HG02938 (cell line): ENCODE measurements at regions not wholly inside any gene's neighbourhood (a gene's known extent, or its start where the extent isn't known, plus 50 kb on each side); places are given as distances from the start of the nearest gene placed in this dataset.
"Not testable (repeated sequence)": the region's sequence is repeated elsewhere in the genome, so short reads cannot be mapped to it uniquely, and the experiment has no call there.

Experiments used
- ATAC-seq: cut with Tn5 transposase; IDR thresholded peaks from one replicate; pipeline ENCODE4 v1.9.1; 2021; ENCODE audit warnings: mild to moderate bottlenecking, moderate library complexity; ENCODE audit not compliant: unreplicated experiment

GRCh38 chr10:128178302-128178958 lies 52.2 kb upstream of the MKI67 start:
- peak; percentile 78 for ATAC-seq

DNA sequence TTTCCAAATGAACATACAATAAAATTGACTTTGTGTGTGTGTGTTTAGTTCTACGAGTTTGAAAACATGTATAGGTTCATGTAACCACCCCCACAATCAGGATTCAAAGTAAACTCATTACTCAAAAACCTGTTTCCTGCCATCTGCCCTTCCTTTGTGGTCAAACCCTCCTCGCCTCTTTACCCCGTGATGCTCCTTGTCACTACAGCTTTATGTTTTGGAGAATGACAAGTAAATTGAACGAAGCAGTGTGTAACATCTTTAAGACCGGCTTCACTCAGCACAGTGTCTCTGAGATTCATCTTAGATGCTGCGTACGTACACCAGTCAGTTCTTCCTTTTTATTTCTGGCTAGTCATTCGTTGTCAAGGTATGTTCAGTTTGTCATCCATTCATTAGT lies 54.6 kb upstream of the MKI67 start:
- no peak for ATAC-seq

DNA sequence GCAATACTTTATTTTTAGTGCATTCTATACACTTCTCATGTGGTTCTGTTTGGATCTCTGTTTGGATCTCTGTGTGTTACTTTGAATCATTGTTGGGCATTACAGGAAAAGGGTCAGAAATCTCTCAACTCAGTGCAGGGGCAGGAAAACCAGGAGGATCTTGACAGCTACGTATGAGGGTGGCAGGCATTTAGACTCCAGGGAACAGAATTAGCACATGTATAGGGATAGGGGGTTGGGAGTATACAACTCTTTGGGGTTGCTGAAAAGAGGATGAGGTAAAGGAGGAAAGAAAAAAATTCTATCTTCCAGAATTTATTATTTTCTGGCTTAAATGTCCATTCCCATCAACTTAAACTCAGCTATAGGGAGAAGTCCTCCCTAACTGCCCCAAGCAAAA lies 59.4 kb upstream of the MKI67 start:
- ATAC-seq = no peak

GRCh38 chr10:128186959-128187787 lies 61.0 kb upstream of the MKI67 start:
- no peak for ATAC-seq

GRCh38 chr10:128187788-128188185 lies 61.6 kb upstream of the MKI67 start:
- ATAC-seq = no peak

GRCh38 chr10:128189176-128189575 lies 63.0 kb upstream of the MKI67 start:
- ATAC-seq = no peak

DNA sequence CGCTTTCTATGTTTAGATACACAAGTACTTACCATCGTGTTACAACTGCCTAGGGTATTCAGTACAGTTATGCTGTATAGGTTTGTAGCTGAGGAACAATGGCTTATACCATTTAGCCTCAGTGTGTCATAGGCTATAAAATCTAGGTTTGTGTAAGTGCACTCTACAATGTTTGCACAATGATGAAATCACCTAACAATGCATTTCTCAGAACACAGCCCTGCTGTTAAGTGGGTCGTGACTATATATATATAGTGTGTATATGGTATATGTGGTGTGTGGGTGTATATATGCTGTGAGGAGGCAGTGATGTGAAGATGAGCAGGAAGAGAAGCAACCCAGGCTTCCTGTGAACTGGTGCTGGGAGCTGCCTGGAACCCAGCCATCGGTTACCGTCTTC lies 65.6 kb upstream of the MKI67 start:
- ATAC-seq = no peak

DNA sequence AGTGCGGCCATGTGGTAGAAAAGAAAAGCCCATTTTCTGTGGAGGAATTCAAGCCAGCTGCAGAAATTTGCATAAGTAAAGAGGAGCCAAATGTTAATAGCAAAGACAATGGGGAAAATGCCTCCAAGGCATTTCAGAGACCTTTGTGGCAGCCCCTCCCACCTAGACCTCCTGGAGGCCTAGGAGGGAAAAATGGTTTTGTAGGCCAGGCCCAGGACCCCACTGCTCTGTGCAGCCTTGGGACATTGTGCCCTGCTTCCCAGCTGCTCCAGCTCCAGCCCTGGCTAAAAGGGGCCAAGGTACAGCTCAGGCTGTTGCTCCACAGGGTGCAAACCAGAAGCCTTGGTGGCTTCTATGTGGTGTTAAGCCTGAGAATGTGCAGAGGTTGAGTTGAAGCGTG lies 75.6 kb upstream of the MKI67 start:
- ATAC-seq = not testable (repeated sequence)

GRCh38 chr10:128203028-128203427 lies 76.8 kb upstream of the MKI67 start:
- ATAC-seq = no peak

GRCh38 chr10:128205591-128205990 lies 79.4 kb upstream of the MKI67 start:
- ATAC-seq = not testable (repeated sequence)

DNA sequence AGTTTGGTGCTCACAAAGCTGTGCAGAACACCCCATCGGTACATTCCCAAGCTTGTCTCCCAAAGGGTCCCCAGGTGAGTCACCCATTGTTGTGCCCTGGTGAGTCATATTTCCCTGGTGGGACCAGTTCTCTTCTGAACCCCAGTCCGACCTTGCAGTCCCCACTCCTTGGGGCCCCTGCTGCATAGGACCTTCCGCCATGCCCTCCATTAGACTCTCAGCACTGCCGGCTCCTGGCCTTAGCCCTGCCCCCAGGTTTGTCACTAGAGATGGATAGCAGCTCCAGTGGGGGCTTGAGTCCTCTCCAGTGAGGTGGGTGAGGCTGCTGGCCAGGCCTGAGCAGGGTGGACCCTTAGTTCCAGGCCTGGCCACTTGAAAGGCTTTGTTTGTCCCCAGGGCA lies 80.5 kb upstream of the MKI67 start:
- no peak for ATAC-seq

DNA sequence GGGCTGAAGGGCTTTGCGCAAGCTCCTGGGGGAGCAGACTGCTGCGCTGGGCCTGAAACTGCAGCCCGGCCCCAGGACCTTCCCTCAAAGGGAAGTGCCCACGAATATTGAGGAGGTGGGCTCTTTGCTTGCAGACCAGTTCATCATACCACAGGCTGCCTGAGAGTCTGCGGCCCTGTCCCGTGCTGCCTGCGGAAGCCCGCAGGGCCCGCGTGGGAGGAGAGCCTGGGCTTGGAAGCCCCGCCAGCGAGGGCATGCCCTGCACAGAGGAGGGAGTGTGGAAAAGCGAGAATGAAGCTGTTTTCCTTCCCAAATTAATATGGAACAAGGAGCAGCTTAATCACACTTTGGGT lies 83.6 kb upstream of the MKI67 start:
- no peak for ATAC-seq

DNA sequence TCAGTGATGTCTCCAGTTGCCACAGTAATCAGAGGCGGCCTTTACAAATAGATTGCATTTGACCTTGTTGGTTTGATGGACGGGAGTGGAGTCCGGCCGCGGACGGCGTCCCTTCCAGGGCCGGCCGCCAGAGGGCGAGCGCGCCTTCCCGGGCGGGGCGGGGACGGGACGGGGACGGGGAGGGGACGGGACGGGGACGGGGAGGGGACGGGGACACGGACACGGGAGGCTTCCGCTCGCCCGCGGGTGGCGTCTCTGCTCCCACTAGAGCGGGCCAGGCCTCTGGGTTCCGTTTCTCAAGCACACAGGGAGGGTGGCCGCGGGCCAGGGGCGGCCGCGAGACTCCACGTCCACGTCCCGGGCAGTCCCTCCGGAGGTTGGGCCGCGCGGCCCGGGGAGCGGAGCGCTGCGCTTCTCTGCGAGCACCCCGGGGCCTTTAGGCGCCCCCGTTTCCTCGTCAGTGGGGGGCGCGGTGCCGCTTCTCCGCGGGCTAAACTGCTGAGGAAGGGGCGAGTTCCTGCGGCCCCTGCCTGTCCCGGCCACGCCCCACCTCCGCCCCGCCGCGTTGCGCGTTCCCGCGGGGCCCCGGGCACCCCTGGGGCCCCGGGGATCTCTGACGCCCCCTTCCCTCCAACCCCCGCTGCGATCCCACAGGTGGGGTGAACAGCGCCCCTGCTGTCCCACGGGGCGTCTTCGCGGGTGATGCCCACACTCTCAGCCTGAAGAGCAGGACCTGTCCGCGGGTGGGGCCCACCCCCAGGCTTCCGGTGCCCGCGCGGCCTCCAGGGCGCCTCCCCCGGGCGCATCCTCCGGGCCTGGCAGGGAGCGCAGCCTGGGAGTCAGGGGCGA lies 84.2 kb upstream of the MKI67 start:
- ATAC-seq = peak; percentile 38

- no peak for ATAC-seq
These were observed 84.9 kb upstream of the MKI67 start for GRCh38 chr10:128211064-128211504.

DNA sequence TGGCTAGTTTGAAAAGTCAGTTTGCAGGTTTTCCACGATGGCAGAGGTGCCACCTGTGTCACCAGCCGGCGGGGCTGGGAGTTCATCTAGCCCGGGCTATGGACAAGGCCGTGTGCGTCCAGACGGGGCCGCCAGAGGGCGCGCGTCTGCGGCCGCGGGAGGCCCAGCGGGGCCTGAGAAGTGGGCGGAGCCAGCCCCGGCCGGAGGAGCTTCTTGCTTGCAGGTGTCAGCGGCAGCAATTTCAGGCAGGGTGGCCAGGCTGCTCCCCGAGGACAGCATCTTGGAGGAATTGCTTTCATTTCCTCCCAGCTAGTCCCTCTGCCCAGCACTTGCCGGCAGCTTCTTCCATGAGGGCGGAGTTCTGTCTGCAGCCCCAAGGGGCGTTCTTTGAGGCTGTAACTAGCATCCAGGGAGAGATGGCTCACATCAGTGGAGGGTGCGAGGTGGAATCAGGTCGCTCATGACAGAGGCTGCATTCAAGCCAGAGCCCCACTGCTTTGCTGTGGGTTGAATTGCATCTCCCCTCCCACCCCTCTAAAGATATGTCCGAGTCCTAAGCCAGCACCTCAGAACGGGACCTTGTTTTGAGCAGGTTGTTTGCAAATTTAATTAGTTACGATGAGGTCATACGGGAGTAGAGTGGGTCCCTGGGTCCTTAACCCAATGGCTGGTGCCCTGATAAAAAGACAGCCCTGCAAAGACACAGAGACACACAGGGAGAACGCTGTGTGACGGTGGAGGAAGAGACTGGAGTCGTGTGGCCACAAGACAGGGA lies 85.9 kb upstream of the MKI67 start:
- ATAC-seq = peak; percentile 89

- no peak for ATAC-seq
These were observed 86.9 kb upstream of the MKI67 start for GRCh38 chr10:128213156-128213555.

DNA sequence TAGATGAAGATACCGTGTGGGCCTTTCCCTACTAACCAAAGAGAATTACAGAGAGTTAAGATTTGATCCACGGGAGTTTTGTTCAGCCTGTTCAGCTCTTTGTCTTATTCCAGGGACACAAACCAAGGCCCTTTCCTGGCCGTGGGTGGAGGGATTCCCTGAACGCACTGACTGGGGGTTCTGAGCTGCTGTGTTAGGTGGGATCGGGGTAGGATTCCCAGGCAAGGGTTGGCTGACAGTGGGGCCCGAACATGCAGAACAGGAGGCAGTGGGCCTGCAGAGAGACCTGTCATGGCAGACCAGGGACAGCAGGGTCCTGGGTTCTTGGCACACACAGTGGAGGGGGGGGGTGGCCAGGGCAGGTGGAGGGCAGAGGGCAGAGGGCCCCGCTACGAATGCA lies 89.5 kb upstream of the MKI67 start:
- ATAC-seq = no peak

DNA sequence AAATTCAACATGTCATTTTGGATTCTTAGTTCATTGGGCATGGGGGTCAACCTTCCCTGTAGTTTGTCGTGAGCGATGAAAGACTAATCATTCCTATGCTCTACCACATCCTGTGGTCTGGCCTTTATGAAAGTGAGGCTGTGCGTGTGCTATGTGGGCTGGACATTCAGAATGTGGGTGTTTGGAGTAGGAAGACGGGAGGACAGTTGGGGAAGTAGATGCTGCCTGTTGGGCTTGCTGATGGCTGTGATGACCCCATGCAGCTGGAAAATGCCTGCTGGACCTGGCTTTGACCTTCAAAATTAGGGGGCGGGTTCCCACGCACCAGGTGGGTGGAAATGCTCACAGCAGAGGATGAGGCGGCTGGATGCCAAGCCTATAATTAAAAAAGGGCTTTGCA lies 90.9 kb upstream of the MKI67 start:
- ATAC-seq = no peak

DNA sequence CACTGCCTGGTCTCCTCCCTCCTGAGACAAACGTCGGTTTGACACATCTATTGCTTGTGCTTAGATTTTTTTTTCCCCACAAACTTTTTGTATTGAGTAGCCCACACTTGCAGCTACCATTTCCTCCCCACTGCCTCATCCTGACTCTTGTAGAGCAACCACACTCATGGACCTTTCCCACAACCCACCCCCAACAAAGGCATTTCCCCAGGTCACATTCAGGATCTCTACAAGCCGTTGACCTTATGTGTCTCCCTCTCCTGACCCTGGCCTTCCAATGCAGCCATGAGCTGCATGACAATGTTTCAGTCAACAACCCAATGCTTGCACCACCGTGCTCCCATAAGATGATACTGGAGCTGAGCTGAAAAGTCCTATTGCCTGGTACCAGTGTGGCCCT lies 91.9 kb upstream of the MKI67 start:
- no peak for ATAC-seq

DNA sequence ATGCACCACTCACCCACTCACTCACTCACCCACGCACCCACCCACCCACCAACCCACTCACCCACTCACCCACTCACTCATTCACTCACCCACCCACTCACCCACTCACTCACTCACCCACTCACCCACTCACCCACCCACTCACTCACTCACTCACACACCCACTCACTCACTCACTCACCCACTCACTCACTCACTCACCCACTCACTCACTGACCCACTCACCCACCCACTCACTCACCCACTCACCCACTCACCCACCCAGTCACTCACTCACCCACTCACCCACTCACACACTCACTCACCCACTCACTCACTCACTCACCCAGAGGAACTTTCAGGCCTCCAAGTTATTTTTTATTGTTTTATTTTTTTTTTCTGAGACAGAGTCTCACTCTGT lies 93.1 kb upstream of the MKI67 start:
- ATAC-seq = no peak

GRCh38 chr10:128220021-128220420 lies 93.8 kb upstream of the MKI67 start:
- no peak for ATAC-seq
